ENCODE measurements at regions not wholly inside any gene's neighbourhood (a gene's known extent, or its start where the extent isn't known, plus 50 kb on each side); places are given as distances from the start of the nearest gene placed in this dataset.

- no peak overlapping the region for H3K4me3 ChIP-seq (ENCODE audit: low read depth, low read length)
- DNase-seq (ENCODE audit: low read depth, low spot score), result no peak
- TF ChIP-seq, protein P1, sequence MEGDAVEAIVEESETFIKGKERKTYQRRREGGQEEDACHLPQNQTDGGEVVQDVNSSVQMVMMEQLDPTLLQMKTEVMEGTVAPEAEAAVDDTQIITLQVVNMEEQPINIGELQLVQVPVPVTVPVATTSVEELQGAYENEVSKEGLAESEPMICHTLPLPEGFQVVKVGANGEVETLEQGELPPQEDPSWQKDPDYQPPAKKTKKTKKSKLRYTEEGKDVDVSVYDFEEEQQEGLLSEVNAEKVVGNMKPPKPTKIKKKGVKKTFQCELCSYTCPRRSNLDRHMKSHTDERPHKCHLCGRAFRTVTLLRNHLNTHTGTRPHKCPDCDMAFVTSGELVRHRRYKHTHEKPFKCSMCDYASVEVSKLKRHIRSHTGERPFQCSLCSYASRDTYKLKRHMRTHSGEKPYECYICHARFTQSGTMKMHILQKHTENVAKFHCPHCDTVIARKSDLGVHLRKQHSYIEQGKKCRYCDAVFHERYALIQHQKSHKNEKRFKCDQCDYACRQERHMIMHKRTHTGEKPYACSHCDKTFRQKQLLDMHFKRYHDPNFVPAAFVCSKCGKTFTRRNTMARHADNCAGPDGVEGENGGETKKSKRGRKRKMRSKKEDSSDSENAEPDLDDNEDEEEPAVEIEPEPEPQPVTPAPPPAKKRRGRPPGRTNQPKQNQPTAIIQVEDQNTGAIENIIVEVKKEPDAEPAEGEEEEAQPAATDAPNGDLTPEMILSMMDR (IDR thresholded peaks at IDR 0.05; ENCODE audit: low read depth, low read length), result no peak
- in situ Hi-C loops (cut with HindIII; ENCODE audit: low sequenced_read_pairs), result no loop called here
Observed at GRCh38 chr20:60201198-60201835, 243.1 kb downstream of the CDH26 start.

GRCh38 chr20:60202046-60202445, 243.8 kb downstream of the CDH26 start:
- H3K4me3 ChIP-seq (ENCODE audit: low read depth, low read length), result no peak overlapping the region
- in situ Hi-C loops (cut with HindIII; ENCODE audit: low sequenced_read_pairs), result no loop called here
- no peak for DNase-seq (ENCODE audit: low read depth, low spot score)

GRCh38 chr20:60203451-60203850, 245.2 kb downstream of the CDH26 start:
- TF ChIP-seq, protein P1 (IDR thresholded peaks at IDR 0.05; ENCODE audit: low read depth, low read length), result no peak
- no peak for DNase-seq (ENCODE audit: low read depth, low spot score)
- no peak overlapping the region for H3K4me3 ChIP-seq (ENCODE audit: low read depth, low read length)
- in situ Hi-C loops (cut with HindIII; ENCODE audit: low sequenced_read_pairs), result no loop called here

More at GRCh38 chr20:60202046-60202445, 243.8 kb downstream of the CDH26 start:
- TF ChIP-seq, protein P1 (IDR thresholded peaks at IDR 0.05; ENCODE audit: low read depth, low read length), result no peak

DNA sequence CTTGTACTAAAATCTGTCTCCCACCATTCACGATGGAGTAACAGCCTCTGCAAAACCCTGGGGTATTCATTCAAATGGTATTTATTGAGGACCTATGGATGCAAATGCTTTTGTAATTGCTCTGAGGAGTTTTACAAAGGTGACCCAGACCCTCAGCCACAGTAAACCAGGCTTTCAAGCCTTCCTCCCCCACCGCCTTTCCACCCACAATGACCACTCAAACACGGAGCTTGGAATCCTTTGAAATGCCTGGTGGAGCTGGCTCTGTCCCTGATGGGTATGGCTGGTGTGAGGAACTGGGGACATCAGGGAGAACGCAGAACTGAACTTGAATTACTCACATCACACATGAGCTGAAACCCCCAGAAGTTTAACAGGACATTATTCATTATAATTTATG, 246.4 kb downstream of the CDH26 start:
- TF ChIP-seq, protein P1 (IDR thresholded peaks at IDR 0.05; ENCODE audit: low read depth, low read length), result no peak
- H3K4me3 ChIP-seq (ENCODE audit: low read depth, low read length), result no peak overlapping the region
- in situ Hi-C loops (cut with HindIII; ENCODE audit: low sequenced_read_pairs), result no loop called here

DNA sequence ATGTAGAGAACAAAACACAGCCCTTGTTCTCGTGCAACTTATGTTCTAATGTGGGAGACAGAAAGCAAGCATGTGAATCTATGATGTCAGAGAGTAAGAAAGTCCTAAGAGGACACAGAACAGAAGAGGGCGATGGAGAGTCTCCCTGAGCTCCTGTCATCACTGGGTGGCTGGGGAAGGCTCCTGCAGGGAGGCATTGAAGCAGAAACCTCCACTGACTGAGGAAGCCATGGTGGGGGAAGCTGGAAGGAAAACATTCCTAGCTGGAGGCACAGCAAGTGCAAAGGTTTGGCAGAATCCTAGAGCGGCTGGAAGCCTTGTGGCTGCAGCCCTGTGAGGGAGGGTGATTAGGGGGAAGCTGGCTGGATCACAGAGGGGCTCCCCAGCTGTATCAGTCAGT, 248.0 kb downstream of the CDH26 start:
- TF ChIP-seq, protein P1 (IDR thresholded peaks at IDR 0.05; ENCODE audit: low read depth, low read length), result peak; percentile 58
- DNase-seq (ENCODE audit: low read depth, low spot score), result peak; percentile 55
- in situ Hi-C loops (cut with HindIII; ENCODE audit: low sequenced_read_pairs), result no loop called here
- no peak overlapping the region for H3K4me3 ChIP-seq (ENCODE audit: low read depth, low read length)

More for the DNA sequence above, 246.4 kb downstream of the CDH26 start:
- no peak for DNase-seq (ENCODE audit: low read depth, low spot score)

DNA sequence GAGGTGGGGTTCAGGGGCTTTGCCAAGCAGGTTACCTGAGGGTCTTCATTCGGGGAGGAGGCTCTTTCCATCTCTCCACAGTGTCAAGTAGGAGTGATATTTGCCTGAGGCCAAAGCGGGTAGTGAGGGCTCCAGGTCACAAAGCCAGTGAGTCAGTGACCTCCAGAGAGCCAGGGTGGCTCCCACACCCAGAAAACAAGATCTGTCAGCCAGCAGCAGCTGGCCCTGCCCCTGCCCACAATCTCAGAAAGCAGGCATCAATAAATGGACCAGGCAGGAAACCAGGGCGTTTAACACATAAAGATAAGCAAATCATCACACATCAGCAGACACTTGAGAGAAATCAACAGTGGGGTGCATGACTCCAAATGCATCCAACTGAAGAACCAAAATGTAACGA, 250.8 kb downstream of the CDH26 start:
- TF ChIP-seq, protein P1 (IDR thresholded peaks at IDR 0.05; ENCODE audit: low read depth, low read length), result no peak
- no peak for DNase-seq (ENCODE audit: low read depth, low spot score)
- in situ Hi-C loops (cut with HindIII; ENCODE audit: low sequenced_read_pairs), result no loop called here
- no peak overlapping the region for H3K4me3 ChIP-seq (ENCODE audit: low read depth, low read length)
